ENCODE measurements at regions not wholly inside any gene's neighbourhood (a gene's known extent, or its start where the extent isn't known, plus 50 kb on each side); places are given as distances from the start of the nearest gene placed in this dataset.

- no peak for DNase-seq (ENCODE audit: low spot score)
Observed at GRCh38 chr5:57839025-57839424, 356.4 kb upstream of the ACTBL2 start.

GRCh38 chr5:57836921-57837320 lies 354.3 kb upstream of the ACTBL2 start:
- no peak for DNase-seq (ENCODE audit: low spot score)

GRCh38 chr5:57836331-57836730 lies 353.7 kb upstream of the ACTBL2 start:
- no peak for DNase-seq (ENCODE audit: low spot score)

- DNase-seq (ENCODE audit: low spot score), result no peak
Observed at GRCh38 chr5:57834829-57835608, 352.4 kb upstream of the ACTBL2 start.

- no peak for DNase-seq (ENCODE audit: low spot score)
Observed at GRCh38 chr5:57833489-57833888, 350.9 kb upstream of the ACTBL2 start.

- no peak for DNase-seq (ENCODE audit: low spot score)
Observed at GRCh38 chr5:57832875-57833274, 350.3 kb upstream of the ACTBL2 start.

- no peak for DNase-seq (ENCODE audit: low spot score)
Observed at GRCh38 chr5:57831932-57832331, 349.3 kb upstream of the ACTBL2 start.

GRCh38 chr5:57831090-57831489 lies 348.5 kb upstream of the ACTBL2 start:
- DNase-seq (ENCODE audit: low spot score), result no peak

- no peak for DNase-seq (ENCODE audit: low spot score)
Observed at GRCh38 chr5:57828221-57828620, 345.6 kb upstream of the ACTBL2 start.

- DNase-seq (ENCODE audit: low spot score), result no peak
Observed at GRCh38 chr5:57825031-57825686, 342.5 kb upstream of the ACTBL2 start.

GRCh38 chr5:57824623-57825022 lies 342.0 kb upstream of the ACTBL2 start:
- no peak for DNase-seq (ENCODE audit: low spot score)

- DNase-seq (ENCODE audit: low spot score), result no peak
Observed at GRCh38 chr5:57824047-57824446, 341.4 kb upstream of the ACTBL2 start.

GRCh38 chr5:57822651-57823050 lies 340.0 kb upstream of the ACTBL2 start:
- DNase-seq (ENCODE audit: low spot score), result no peak

- DNase-seq (ENCODE audit: low spot score), result no peak
Observed at GRCh38 chr5:57818397-57818796, 335.8 kb upstream of the ACTBL2 start.

- no peak for DNase-seq (ENCODE audit: low spot score)
Observed at GRCh38 chr5:57817924-57818323, 335.3 kb upstream of the ACTBL2 start.

- DNase-seq (ENCODE audit: low spot score), result no peak
Observed at GRCh38 chr5:57817001-57817453, 334.4 kb upstream of the ACTBL2 start.

- peak; percentile 58 for DNase-seq (ENCODE audit: low spot score)
Observed at GRCh38 chr5:57816108-57816507, 333.5 kb upstream of the ACTBL2 start.

GRCh38 chr5:57805732-57806131 lies 323.1 kb upstream of the ACTBL2 start:
- DNase-seq (ENCODE audit: low spot score), result no peak

GRCh38 chr5:57805170-57805569 lies 322.6 kb upstream of the ACTBL2 start:
- no peak for DNase-seq (ENCODE audit: low spot score)

GRCh38 chr5:57804505-57804904 lies 321.9 kb upstream of the ACTBL2 start:
- DNase-seq (ENCODE audit: low spot score), result no peak

GRCh38 chr5:57804007-57804444 lies 321.4 kb upstream of the ACTBL2 start:
- peak; percentile 39 for DNase-seq (ENCODE audit: low spot score)

- DNase-seq (ENCODE audit: low spot score), result no peak
Observed at GRCh38 chr5:57802131-57802530, 319.5 kb upstream of the ACTBL2 start.

- no peak for DNase-seq (ENCODE audit: low spot score)
Observed at GRCh38 chr5:57795203-57795602, 312.6 kb upstream of the ACTBL2 start.

GRCh38 chr5:57791875-57792274 lies 309.3 kb upstream of the ACTBL2 start:
- no peak for DNase-seq (ENCODE audit: low spot score)
